ENCODE measurements at regions not wholly inside any gene's neighbourhood (a gene's known extent, or its start where the extent isn't known, plus 50 kb on each side); places are given as distances from the start of the nearest gene placed in this dataset.

DNA sequence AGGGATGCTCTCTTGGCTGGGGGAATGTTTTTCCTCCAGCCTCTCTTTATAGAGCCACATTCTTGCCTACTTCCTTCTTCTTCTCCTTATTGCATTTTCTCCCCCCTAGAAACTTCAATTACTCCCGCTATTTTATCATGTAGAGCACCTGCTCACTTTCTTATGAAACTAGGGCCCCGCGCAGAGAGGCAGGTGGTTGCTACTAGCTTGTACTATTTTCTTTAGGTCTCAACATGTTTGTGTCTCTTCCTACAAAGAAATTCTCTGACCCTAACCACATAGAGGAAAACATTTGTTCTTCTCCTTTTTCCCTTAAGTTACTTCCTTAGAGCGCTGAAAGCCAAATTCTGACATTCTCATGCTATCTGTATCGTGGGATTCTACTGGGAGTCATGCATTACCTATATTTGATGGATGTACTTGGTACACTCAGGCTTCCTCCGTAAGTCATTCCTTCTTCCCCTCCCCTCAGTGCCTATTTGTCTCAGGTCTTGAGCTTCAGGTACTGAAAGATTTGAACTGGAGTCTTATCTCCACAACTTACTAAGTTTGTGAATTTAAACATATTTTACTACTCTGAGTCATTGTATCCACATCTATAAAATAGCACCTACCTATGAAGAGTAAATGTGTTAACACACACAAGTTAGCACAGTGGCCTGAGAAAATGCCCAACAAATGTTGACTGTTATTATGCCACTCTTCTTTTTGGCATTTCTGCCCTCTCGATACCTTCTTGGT, 159.1 kb upstream of the LEF1 start:
- H3K4me3 ChIP-seq (replicated peaks in 1 of 2; ENCODE audit: low read depth in 2 of 2, low read length in 2 of 2) = no peak overlapping the region
- no peak for DNase-seq (ENCODE audit: low read depth in 2 of 2)
- TF ChIP-seq, protein P1, sequence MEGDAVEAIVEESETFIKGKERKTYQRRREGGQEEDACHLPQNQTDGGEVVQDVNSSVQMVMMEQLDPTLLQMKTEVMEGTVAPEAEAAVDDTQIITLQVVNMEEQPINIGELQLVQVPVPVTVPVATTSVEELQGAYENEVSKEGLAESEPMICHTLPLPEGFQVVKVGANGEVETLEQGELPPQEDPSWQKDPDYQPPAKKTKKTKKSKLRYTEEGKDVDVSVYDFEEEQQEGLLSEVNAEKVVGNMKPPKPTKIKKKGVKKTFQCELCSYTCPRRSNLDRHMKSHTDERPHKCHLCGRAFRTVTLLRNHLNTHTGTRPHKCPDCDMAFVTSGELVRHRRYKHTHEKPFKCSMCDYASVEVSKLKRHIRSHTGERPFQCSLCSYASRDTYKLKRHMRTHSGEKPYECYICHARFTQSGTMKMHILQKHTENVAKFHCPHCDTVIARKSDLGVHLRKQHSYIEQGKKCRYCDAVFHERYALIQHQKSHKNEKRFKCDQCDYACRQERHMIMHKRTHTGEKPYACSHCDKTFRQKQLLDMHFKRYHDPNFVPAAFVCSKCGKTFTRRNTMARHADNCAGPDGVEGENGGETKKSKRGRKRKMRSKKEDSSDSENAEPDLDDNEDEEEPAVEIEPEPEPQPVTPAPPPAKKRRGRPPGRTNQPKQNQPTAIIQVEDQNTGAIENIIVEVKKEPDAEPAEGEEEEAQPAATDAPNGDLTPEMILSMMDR (IDR thresholded peaks at IDR 0.05; ENCODE audit: low read depth, low read length) = no peak

DNA sequence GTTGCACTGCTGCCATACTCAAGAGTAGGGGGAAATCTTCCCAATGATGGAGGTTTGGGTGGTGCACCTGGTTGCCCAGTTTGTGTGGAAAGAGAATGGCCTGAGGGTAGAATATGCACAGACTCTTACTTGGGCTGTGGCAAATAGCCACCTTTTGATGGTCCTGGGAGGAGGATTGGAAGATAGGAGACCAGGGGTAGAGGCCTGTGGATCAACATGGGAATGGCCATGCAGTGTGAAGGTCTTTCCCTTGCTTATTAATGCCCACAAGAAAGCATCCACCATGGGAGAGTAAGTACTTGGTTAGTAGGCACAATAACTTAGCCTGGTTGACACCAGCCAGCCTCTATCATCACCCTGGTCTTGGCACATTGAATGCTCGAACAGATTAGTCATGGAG, 156.8 kb upstream of the LEF1 start:
- H3K4me3 ChIP-seq (replicated peaks in 1 of 2; ENCODE audit: low read depth in 2 of 2, low read length in 2 of 2) = no peak overlapping the region
- TF ChIP-seq, protein P1 (IDR thresholded peaks at IDR 0.05; ENCODE audit: low read depth, low read length) = no peak
- DNase-seq (ENCODE audit: low read depth in 2 of 2) = no peak

DNA sequence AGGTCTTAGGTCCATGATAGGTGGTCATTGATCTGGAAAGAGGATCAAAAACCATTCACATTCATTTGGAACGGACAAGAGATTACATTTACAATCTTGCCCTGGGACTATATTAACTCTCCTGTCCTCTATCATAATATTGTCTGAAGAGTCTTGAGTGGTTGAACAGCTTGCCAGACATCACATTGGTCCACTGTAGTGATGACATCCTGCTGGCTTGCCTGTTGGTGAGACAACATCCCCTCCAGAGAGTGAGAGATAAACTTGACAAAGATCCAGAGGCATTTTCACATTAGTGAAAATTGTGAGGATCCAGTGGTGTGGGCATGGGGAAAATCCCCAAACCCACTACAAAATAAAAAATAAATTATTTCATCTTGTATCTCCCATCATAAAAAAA, 155.7 kb upstream of the LEF1 start:
- TF ChIP-seq, protein P1 (IDR thresholded peaks at IDR 0.05; ENCODE audit: low read depth, low read length) = no peak
- H3K4me3 ChIP-seq (replicated peaks in 1 of 2; ENCODE audit: low read depth in 2 of 2, low read length in 2 of 2) = no peak overlapping the region
- no peak for DNase-seq (ENCODE audit: low read depth in 2 of 2)

DNA sequence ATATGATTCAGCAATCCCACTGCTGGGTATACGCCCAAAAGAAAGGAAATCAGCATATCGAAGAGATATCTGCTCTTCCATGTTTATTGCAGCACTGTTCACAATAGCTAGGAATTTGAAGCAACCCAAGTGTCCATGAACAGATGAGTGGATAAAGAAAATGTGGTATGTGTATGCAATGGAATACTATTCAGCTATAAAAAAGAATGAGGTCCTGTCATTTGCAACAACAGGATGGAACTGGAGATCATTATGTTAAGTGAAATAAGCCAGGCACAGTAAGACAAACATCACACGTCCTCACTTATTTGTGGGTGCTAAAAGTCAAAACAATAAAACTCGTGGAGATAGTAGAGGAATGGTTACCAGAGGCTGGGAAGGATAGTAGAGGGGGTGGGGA, 153.8 kb upstream of the LEF1 start:
- DNase-seq (ENCODE audit: low read depth in 2 of 2) = no peak
- no peak overlapping the region for H3K4me3 ChIP-seq (replicated peaks in 1 of 2; ENCODE audit: low read depth in 2 of 2, low read length in 2 of 2)
- TF ChIP-seq, protein P1 (IDR thresholded peaks at IDR 0.05; ENCODE audit: low read depth, low read length) = no peak

DNA sequence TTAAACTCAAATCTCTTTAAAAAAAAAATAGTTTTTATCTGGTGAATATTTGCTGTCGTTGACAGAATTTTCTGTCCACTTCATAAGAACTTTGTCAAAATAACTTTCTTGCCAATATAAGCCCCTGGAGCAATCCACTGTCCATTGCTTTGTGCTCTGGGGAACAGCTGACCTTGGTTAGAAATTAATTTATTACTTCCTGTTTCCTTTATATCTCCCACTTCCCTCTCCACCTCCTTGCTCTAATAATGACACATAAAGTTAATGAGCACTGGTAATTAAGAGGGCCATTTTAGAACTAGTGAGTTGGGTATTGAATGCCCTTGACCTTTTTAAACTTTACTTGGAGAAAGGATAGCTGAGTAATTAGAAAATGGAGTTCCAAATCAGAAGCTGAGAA, 151.3 kb upstream of the LEF1 start:
- DNase-seq (ENCODE audit: low read depth in 2 of 2) = no peak
- TF ChIP-seq, protein P1 (IDR thresholded peaks at IDR 0.05; ENCODE audit: low read depth, low read length) = no peak
- no peak overlapping the region for H3K4me3 ChIP-seq (replicated peaks in 1 of 2; ENCODE audit: low read depth in 2 of 2, low read length in 2 of 2)

DNA sequence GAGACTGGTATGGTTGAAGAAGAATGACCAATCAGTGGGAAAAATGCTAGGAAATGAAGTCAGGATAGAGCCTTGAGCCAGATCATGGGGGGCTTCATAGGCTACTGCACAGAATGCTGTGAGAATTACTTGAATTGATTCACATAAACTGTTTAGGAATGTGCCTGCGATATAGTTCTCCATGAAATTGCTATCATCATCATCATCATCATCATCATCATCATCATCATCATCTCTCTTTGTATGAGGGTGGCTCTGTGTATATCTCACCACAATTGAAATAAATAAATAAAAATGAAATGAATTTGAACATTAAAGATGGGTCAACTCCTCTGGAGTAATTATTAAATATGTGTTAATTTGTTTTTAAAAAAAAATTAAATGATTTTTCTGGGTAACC, 148.6 kb upstream of the LEF1 start:
- H3K4me3 ChIP-seq (replicated peaks in 1 of 2; ENCODE audit: low read depth in 2 of 2, low read length in 2 of 2) = no peak overlapping the region
- TF ChIP-seq, protein P1 (IDR thresholded peaks at IDR 0.05; ENCODE audit: low read depth, low read length) = no peak
- DNase-seq (ENCODE audit: low read depth in 2 of 2) = no peak

DNA sequence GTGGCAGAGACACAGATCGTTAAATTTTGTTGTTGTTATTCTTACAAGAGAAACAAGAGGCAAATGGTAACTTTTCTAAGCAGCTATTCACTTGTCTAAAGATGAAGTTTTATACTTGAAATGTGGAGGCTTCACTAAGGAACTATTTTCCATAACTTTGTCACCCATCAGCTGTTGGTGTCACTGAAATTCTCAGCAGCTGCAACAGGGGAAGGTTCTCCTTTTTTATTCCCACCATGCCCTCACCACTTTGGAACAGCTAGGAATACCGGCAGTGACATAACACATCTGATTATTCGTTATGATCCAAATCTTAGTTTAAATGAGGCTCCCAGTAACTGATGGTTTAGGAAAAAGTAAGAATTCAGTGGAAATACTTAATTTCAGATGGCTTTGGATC, 147.0 kb upstream of the LEF1 start:
- TF ChIP-seq, protein P1 (IDR thresholded peaks at IDR 0.05; ENCODE audit: low read depth, low read length) = no peak
- DNase-seq (ENCODE audit: low read depth in 2 of 2) = no peak
- no peak overlapping the region for H3K4me3 ChIP-seq (replicated peaks in 1 of 2; ENCODE audit: low read depth in 2 of 2, low read length in 2 of 2)

Measured in cardiac fibroblast (primary cell).